ENCODE measurements at regions not wholly inside any gene's neighbourhood (a gene's known extent, or its start where the extent isn't known, plus 50 kb on each side); places are given as distances from the start of the nearest gene placed in this dataset.
"Not testable (repeated sequence)": the region's sequence is repeated elsewhere in the genome, so short reads cannot be mapped to it uniquely, and the experiment has no call there.

DNA sequence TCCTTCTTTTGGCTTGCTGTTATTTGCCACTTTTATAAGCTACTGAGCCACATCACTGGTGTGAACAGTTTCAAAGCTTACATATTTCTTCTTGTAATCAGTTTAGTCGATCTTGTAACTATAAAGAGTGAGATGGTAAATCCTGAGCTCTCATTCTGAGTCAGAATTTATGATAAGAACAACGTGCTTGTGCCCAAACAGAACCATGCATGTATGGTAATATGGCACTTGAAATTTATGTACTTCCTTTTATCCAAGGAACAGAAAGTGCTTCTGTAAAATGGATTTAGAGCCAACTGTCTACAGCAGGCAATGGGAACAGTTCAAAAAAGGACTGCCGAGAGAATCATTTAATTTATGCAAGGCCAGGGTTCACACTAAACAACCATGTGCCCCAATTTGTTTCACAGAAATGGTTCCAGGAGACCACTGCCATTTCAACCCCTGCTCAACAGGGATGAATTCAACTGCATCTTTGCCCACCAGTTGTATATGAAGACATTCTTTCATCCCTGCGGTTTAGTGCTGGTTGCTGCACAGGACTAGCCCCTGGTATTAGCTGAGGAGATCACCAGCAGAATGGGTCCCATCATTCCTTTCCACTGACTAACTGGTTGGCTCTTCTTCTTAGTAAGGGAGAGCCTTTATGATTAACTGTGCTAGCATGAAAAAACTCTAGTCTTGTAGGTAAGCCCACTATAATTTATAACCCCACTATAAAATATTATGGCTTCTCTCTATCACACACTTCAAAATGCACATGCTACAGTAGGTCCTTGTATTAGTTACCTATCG is 162.9 kb upstream of the PGRMC2 start:
- no peak for DNase-seq
- no peaks in the 10 kb centered on the region for H3K36me3 ChIP-seq
- H3K4me1 ChIP-seq: peaks cover 0 to 16% (median 8%) of the 10 kb centered on the region in 4 donors
- 70 to 80% (median 71%) methylated on average over 5 of the region's 5 CpGs for WGBS, 5 donors
- TF ChIP-seq POLR2AphosphoS5 (IDR thresholded peaks at IDR 0.05) (no peak), EP300 (IDR thresholded peaks at IDR 0.05) (no peak), POLR2A (IDR thresholded peaks at IDR 0.05) (no peak)
- TF ChIP-seq, protein P1, sequence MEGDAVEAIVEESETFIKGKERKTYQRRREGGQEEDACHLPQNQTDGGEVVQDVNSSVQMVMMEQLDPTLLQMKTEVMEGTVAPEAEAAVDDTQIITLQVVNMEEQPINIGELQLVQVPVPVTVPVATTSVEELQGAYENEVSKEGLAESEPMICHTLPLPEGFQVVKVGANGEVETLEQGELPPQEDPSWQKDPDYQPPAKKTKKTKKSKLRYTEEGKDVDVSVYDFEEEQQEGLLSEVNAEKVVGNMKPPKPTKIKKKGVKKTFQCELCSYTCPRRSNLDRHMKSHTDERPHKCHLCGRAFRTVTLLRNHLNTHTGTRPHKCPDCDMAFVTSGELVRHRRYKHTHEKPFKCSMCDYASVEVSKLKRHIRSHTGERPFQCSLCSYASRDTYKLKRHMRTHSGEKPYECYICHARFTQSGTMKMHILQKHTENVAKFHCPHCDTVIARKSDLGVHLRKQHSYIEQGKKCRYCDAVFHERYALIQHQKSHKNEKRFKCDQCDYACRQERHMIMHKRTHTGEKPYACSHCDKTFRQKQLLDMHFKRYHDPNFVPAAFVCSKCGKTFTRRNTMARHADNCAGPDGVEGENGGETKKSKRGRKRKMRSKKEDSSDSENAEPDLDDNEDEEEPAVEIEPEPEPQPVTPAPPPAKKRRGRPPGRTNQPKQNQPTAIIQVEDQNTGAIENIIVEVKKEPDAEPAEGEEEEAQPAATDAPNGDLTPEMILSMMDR (IDR thresholded peaks at IDR 0.05): no peak
- no peak overlapping the region for H3K27ac ChIP-seq
- intact Hi-C loops (cut with DNase I; ENCODE audit: low total_unique reads): loop anchor here (10.0 kb wide), 1 partner anchor 414 kb away; no protein-coding TSS in a partner anchor
- peaks cover 0 to 3% (median 0%) of the 10 kb centered on the region in 4 donors for H3K9me3 ChIP-seq
- H3K4me3 ChIP-seq: no peak overlapping the region
- no peaks in the 10 kb centered on the region for H3K27me3 ChIP-seq

DNA sequence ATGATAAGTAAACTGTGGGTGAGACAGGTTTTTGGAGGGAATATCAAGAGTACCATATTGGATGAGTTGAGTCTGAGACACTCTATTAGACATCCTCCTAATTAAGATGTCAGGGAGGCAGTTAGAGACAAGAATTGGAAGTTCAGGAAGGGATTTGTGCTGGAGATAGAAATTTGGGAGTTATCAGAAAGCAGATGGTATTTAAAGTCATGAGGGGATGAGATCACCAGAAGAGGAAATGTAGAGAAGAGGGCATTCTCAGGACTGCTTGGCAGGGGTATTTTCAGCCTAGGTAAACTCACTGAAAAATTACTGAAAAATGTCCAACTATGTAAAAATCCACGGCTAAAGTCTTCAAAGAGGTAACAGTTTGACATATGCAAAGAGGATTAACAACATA is 161.6 kb upstream of the PGRMC2 start:
- H3K27ac ChIP-seq: no peak overlapping the region

DNA sequence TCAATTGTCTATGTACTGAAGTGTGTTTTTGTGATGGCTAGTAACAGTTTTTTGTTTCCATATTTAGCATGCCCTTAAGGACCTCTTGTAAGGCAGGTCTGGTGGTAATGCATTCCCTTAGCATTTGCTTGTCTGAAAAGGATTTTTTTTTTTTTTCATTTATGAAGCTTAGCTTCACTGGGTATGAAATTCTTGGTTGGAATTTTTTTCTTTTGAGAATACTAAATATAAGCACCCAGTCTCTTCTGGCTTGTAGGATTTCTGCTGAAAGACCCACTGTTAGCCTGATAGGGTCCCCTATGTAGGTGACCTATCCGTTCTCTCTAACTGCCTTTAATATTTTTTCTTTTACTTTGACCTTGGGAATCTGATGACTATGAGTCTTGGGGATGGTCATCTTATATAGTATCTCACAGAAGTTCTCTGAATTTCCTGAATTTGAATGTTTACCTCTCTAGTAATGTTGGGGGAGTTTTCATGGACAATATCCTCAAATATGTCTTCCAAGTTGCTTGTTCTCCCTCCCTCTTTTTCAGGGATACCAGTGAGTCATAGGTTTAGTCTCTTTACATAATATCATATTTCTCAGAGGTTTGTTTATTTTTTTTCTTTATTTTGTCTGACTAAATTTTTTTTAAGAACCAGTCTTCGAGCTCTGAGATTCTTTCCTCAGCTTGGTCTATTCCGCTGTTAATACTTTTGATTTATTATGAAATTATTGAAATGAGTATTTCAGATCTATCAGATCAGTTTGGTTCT is 157.1 kb upstream of the PGRMC2 start:
- intact Hi-C loops (cut with DNase I; ENCODE audit: low total_unique reads): no loop called here
- H3K9me3 ChIP-seq: peaks cover 0 to 33% (median 27%) of the 10 kb centered on the region in 4 donors
- WGBS, 5 donors: 94 to 100% (median 96%) methylated on average over 3 of the region's 3 CpGs

More for the DNA sequence above, 161.6 kb upstream of the PGRMC2 start:
- H3K9me3 ChIP-seq: peaks cover 0 to 15% (median 10%) of the 10 kb centered on the region in 4 donors
- no peak for TF ChIP-seq POLR2AphosphoS5 (IDR thresholded peaks at IDR 0.05)
- TF ChIP-seq, protein P1 (IDR thresholded peaks at IDR 0.05): no peak
- TF ChIP-seq EP300 (IDR thresholded peaks at IDR 0.05): no peak
- TF ChIP-seq POLR2A (IDR thresholded peaks at IDR 0.05): no peak
- no peak for DNase-seq
- no peaks in the 10 kb centered on the region for H3K27me3 ChIP-seq
- H3K36me3 ChIP-seq: no peaks in the 10 kb centered on the region
- intact Hi-C loops (cut with DNase I; ENCODE audit: low total_unique reads): no loop called here
- H3K4me3 ChIP-seq: no peak overlapping the region
- peaks cover 0 to 14% (median 2%) of the 10 kb centered on the region in 4 donors for H3K4me1 ChIP-seq
- 61 to 76% (median 65%) methylated on average over 1 of the region's 1 CpG for WGBS, 5 donors

DNA sequence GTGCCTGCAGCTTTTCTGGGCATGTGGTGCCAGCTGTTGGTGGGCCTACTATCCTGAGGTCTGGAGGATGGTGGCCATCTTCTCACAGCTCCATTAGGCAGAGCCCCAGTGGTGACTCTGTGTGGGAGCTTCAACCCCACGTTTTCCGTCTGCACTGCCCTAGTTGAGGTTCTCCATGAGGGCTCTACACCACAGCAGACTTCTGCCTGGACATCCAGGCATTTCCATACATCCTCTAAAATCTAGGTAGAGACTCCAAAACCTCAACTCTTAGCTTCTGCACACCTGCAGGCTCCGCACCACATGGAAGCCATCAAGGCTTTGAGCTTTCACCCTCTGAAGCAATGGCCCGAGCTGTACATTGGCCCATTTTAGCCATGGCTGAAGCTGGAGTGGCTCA is 153.3 kb upstream of the PGRMC2 start:
- DNase-seq: no peak
- 80 to 96% (median 87%) methylated on average over 4 of the region's 4 CpGs for WGBS, 5 donors

More for the DNA sequence above, 157.1 kb upstream of the PGRMC2 start:
- no peak for TF ChIP-seq POLR2A (IDR thresholded peaks at IDR 0.05)
- H3K27ac ChIP-seq: no peak overlapping the region
- no peak overlapping the region for H3K4me3 ChIP-seq
- no peaks in the 10 kb centered on the region for H3K36me3 ChIP-seq
- DNase-seq: no peak
- no peaks in the 10 kb centered on the region for H3K4me1 ChIP-seq
- H3K27me3 ChIP-seq: no peaks in the 10 kb centered on the region

DNA sequence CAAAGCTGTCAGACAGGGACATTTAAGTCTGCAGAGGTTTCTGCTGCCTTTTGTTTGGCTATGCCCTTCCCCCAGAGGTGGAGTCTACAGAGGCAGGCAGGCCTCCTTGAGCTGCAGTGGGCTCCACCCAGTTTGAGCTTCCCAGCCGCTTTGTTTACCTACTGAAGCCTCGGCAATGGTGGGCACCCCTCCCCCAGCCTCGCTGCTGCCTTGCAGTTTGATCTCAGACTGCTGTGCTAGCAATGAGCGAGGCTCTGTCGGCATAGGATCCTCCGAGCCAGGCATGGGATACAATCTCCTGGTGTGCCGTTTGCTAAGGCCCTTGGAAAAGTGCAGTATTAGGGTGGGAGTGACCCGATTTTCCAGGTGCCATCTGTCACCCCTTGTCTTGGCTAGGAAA is 149.4 kb upstream of the PGRMC2 start:
- H3K9me3 ChIP-seq: peaks cover 0 to 16% (median 14%) of the 10 kb centered on the region in 4 donors
- not testable (repeated sequence) for H3K27me3 ChIP-seq
- WGBS, 5 donors: 87 to 92% (median 89%) methylated on average over 8 of the region's 8 CpGs

More for the DNA sequence above, 153.3 kb upstream of the PGRMC2 start:
- Histone ChIP-seq H3K27me3 (no peaks in the 10 kb centered on the region), H3K9me3 (peaks cover 0 to 37% (median 29%) of the 10 kb centered on the region in 4 donors), H3K4me1 (no peaks in the 10 kb centered on the region), H3K4me3 (no peak overlapping the region), H3K36me3 (no peaks in the 10 kb centered on the region), H3K27ac (no peak overlapping the region)
- intact Hi-C loops (cut with DNase I; ENCODE audit: low total_unique reads): no loop called here
- no peak for TF ChIP-seq POLR2A (IDR thresholded peaks at IDR 0.05)
- TF ChIP-seq, protein P1 (IDR thresholded peaks at IDR 0.05): no peak
- no peak for TF ChIP-seq EP300 (IDR thresholded peaks at IDR 0.05)
- no peak for TF ChIP-seq POLR2AphosphoS5 (IDR thresholded peaks at IDR 0.05)

DNA sequence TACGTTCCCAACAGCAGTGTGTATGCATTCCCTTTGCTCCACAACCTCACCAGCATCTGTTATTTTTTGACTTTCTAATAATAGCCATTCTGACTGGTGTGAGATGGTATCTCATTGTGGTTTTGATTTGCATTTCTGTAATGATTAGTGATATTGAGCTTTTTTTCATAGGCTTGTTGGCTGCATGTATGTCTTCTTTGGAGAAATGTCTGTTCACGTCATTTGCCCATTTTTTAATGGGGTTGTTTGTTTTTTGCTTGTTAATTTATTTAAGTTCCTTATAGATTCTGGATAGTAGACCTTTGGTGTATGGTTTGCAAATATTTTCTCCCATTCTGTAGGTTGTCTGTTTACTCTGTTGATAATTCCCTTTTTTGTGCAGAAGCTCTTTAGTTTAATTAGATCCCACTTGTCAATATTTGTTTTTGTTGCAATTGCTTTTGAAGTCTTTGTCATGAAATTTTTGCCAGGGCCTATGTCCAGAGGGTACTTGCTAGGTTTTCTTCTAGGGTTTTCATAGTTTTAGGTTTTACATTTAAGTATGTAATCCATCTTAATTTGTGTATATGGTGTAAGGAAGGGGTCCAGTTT is 141.5 kb upstream of the PGRMC2 start:
- H3K9me3 ChIP-seq; intact Hi-C loops (cut with DNase I; ENCODE audit: low total_unique reads); H3K27me3 ChIP-seq; H3K4me1 ChIP-seq; H3K36me3 ChIP-seq; H3K4me3 ChIP-seq; H3K27ac ChIP-seq; DNase-seq: not testable (repeated sequence)
- WGBS, 5 donors: 90 to 94% (median 91%) methylated on average over 2 of the region's 2 CpGs

More for the DNA sequence above, 149.4 kb upstream of the PGRMC2 start:
- DNase-seq; H3K4me1 ChIP-seq; H3K4me3 ChIP-seq; H3K27ac ChIP-seq; H3K36me3 ChIP-seq; intact Hi-C loops (cut with DNase I; ENCODE audit: low total_unique reads): not testable (repeated sequence)
